BE2C (cell line): ENCODE measurements at regions not wholly inside any gene's neighbourhood (a gene's known extent, or its start where the extent isn't known, plus 50 kb on each side); places are given as distances from the start of the nearest gene placed in this dataset.

Experiments
- DNase-seq: peaks from one replicate; pipeline ENCODE4 v3.0.0-alpha.2; 2020
- H3K27me3 ChIP-seq: fragments of 250-450 bp; sonication (Bioruptor Pico); 2 replicates; pipeline ENCODE4 v1.5.1; 2020; ENCODE audit warnings: mild to moderate bottlenecking
- H3K36me3 ChIP-seq: fragments of 250-450 bp; sonication (Bioruptor Pico); 2 replicates; pipeline ENCODE4 v1.5.1; 2020; ENCODE audit warnings: mild to moderate bottlenecking
- H3K4me1 ChIP-seq: fragments of 250-450 bp; sonication (Bioruptor Pico); 2 replicates; pipeline ENCODE4 v1.5.1; 2020
- H3K4me3 ChIP-seq: 2 replicates; pipeline ENCODE4 v1.5.1; 2011; ENCODE audit warnings: low read depth, low read length
- H3K9me3 ChIP-seq: fragments of 250-450 bp; sonication (Bioruptor Pico); 2 replicates; pipeline ENCODE4 v1.5.1; 2020
- CTCF ChIP-seq: IDR thresholded peaks from 2 replicates; pipeline ENCODE4 v1.5.1; 2012; ENCODE audit warnings: mild to moderate bottlenecking, low read depth, low read length

GRCh38 chr15:62452026-62452425 is 286.9 kb upstream of the C2CD4B start:
- TF ChIP-seq CTCF, result no peak
- H3K27me3 ChIP-seq, result no peaks in the 10 kb centered on the region
- no peaks in the 10 kb centered on the region for H3K9me3 ChIP-seq
- H3K4me3 ChIP-seq, result no peak overlapping the region
- H3K36me3 ChIP-seq, result no peaks in the 10 kb centered on the region
- no peak for DNase-seq
- H3K4me1 ChIP-seq, result peaks cover 6% of the 10 kb centered on the region

- Histone ChIP-seq H3K27me3 (no peaks in the 10 kb centered on the region), H3K4me1 (peaks cover 9% of the 10 kb centered on the region), H3K36me3 (no peaks in the 10 kb centered on the region), H3K9me3 (no peaks in the 10 kb centered on the region), H3K4me3 (no peak overlapping the region)
- TF ChIP-seq CTCF, result no peak
- DNase-seq, result no peak
Observed at GRCh38 chr15:62452667-62453066, 287.6 kb upstream of the C2CD4B start.

GRCh38 chr15:62453375-62453774 is 288.3 kb upstream of the C2CD4B start:
- H3K4me1 ChIP-seq, result peaks cover 9% of the 10 kb centered on the region
- no peak for DNase-seq
- no peak overlapping the region for H3K4me3 ChIP-seq
- no peaks in the 10 kb centered on the region for H3K9me3 ChIP-seq
- no peaks in the 10 kb centered on the region for H3K36me3 ChIP-seq
- no peak for TF ChIP-seq CTCF
- H3K27me3 ChIP-seq, result no peaks in the 10 kb centered on the region

- Histone ChIP-seq H3K9me3 (no peaks in the 10 kb centered on the region), H3K27me3 (no peaks in the 10 kb centered on the region), H3K36me3 (no peaks in the 10 kb centered on the region), H3K4me3 (no peak overlapping the region), H3K4me1 (peaks cover 9% of the 10 kb centered on the region)
- no peak for DNase-seq
- no peak for TF ChIP-seq CTCF
Observed at GRCh38 chr15:62453981-62454380, 288.9 kb upstream of the C2CD4B start.

GRCh38 chr15:62454567-62455172 is 289.6 kb upstream of the C2CD4B start:
- peaks cover 9% of the 10 kb centered on the region for H3K4me1 ChIP-seq
- H3K9me3 ChIP-seq, result no peaks in the 10 kb centered on the region
- no peaks in the 10 kb centered on the region for H3K27me3 ChIP-seq
- no peak for TF ChIP-seq CTCF
- no peak for DNase-seq
- no peaks in the 10 kb centered on the region for H3K36me3 ChIP-seq
- no peak overlapping the region for H3K4me3 ChIP-seq

GRCh38 chr15:62455441-62455921 is 290.4 kb upstream of the C2CD4B start:
- Histone ChIP-seq H3K36me3 (no peaks in the 10 kb centered on the region), H3K27me3 (no peaks in the 10 kb centered on the region), H3K4me1 (peaks cover 9% of the 10 kb centered on the region), H3K4me3 (no peak overlapping the region), H3K9me3 (no peaks in the 10 kb centered on the region)
- no peak for DNase-seq
- no peak for TF ChIP-seq CTCF
